ENCODE measurements at regions not wholly inside any gene's neighbourhood (a gene's known extent, or its start where the extent isn't known, plus 50 kb on each side); places are given as distances from the start of the nearest gene placed in this dataset.
A peak's percentile ranks its signal among the peaks of the same experiment; 100 is the strongest.

DNA sequence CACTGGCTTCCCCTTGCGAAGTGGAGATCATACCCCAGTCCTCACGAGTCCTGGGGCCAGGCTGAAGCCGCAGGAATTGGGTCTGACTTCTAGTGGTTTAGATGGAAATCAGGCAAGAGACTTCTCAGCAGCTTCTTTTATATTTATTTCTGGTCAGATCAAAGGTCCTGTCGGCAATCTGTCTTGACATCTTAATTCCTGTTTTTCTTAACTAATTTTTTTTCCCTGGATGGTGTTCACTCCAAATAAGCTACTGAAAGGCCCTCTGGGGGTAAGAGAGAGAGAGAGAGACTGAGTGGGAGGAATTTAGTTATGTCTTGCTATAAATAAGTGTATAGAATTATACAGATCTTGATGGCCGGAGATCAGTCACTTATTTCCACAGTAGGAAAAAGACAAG lies 698.7 kb upstream of the TBX3 start:
- H3K4me3 ChIP-seq = no peak overlapping the region
- no peak overlapping the region for H3K9ac ChIP-seq (ENCODE audit: insufficient read depth in 1 of 2, low read length in 2 of 2)
- peaks cover 0 to 3% (median 0%) of the 10 kb centered on the region in 4 donors for H3K9me3 ChIP-seq (ENCODE audit: control insufficient read depth in 4 of 4, insufficient read depth in 3 of 4, low read length in 3 of 4)
- 80 to 88% methylated on average over 5 of the region's 5 CpGs for WGBS, 2 donors
- ATAC-seq (ENCODE audit: insufficient read depth, low FRiP score) (no peak), DNase-seq (no peak)
- no peaks in the 10 kb centered on the region for H3K27me3 ChIP-seq (ENCODE audit: control insufficient read depth in 3 of 3, insufficient read depth in 3 of 3, low read length in 2 of 3)
- TF ChIP-seq, protein P1, sequence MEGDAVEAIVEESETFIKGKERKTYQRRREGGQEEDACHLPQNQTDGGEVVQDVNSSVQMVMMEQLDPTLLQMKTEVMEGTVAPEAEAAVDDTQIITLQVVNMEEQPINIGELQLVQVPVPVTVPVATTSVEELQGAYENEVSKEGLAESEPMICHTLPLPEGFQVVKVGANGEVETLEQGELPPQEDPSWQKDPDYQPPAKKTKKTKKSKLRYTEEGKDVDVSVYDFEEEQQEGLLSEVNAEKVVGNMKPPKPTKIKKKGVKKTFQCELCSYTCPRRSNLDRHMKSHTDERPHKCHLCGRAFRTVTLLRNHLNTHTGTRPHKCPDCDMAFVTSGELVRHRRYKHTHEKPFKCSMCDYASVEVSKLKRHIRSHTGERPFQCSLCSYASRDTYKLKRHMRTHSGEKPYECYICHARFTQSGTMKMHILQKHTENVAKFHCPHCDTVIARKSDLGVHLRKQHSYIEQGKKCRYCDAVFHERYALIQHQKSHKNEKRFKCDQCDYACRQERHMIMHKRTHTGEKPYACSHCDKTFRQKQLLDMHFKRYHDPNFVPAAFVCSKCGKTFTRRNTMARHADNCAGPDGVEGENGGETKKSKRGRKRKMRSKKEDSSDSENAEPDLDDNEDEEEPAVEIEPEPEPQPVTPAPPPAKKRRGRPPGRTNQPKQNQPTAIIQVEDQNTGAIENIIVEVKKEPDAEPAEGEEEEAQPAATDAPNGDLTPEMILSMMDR (IDR thresholded peaks at IDR 0.05; ENCODE audit: control extremely low read depth, extremely low read depth) = no peak
- H3K4me1 ChIP-seq (ENCODE audit: control insufficient read depth in 5 of 5, insufficient read depth in 5 of 5, low read length in 5 of 5) = peaks cover 0 to 9% (median 0%) of the 10 kb centered on the region in 5 donors
- H3K36me3 ChIP-seq (ENCODE audit: control insufficient read depth in 4 of 4, insufficient read depth in 4 of 4, low read length in 4 of 4) = no peaks in the 10 kb centered on the region
- H3K27ac ChIP-seq (ENCODE audit: low read depth in 1 of 2, low read length in 1 of 2) = no peak overlapping the region

GRCh38 chr12:115380546-115381120 lies 696.7 kb upstream of the TBX3 start:
- H3K9me3 ChIP-seq (ENCODE audit: control insufficient read depth in 4 of 4, insufficient read depth in 3 of 4, low read length in 3 of 4) = peaks cover 0 to 3% (median 0%) of the 10 kb centered on the region in 4 donors
- no peaks in the 10 kb centered on the region for H3K27me3 ChIP-seq (ENCODE audit: control insufficient read depth in 3 of 3, insufficient read depth in 3 of 3, low read length in 2 of 3)
- no peak for DNase-seq
- no peaks in the 10 kb centered on the region for H3K36me3 ChIP-seq (ENCODE audit: control insufficient read depth in 4 of 4, insufficient read depth in 4 of 4, low read length in 4 of 4)
- no peak overlapping the region for H3K4me3 ChIP-seq
- TF ChIP-seq, protein P1 (IDR thresholded peaks at IDR 0.05; ENCODE audit: control extremely low read depth, extremely low read depth) = no peak
- no peak overlapping the region for H3K27ac ChIP-seq (ENCODE audit: low read depth in 1 of 2, low read length in 1 of 2)
- no peak for ATAC-seq (ENCODE audit: insufficient read depth, low FRiP score)
- H3K4me1 ChIP-seq (ENCODE audit: control insufficient read depth in 5 of 5, insufficient read depth in 5 of 5, low read length in 5 of 5) = peaks cover 0 to 9% (median 0%) of the 10 kb centered on the region in 5 donors
- 52 to 61% methylated on average over 9 of the region's 9 CpGs for WGBS, 2 donors
- H3K9ac ChIP-seq (ENCODE audit: insufficient read depth in 1 of 2, low read length in 2 of 2) = no peak overlapping the region

GRCh38 chr12:115378291-115378690 lies 694.3 kb upstream of the TBX3 start:
- ATAC-seq (ENCODE audit: insufficient read depth, low FRiP score) = no peak
- no peaks in the 10 kb centered on the region for H3K36me3 ChIP-seq (ENCODE audit: control insufficient read depth in 4 of 4, insufficient read depth in 4 of 4, low read length in 4 of 4)

More at GRCh38 chr12:115378291-115378690, 694.3 kb upstream of the TBX3 start:
- WGBS, 2 donors = 67 to 85% methylated on average over 2 of the region's 2 CpGs
- H3K9ac ChIP-seq (ENCODE audit: insufficient read depth in 1 of 2, low read length in 2 of 2) = no peak overlapping the region
- peaks cover 0 to 9% (median 0%) of the 10 kb centered on the region in 5 donors for H3K4me1 ChIP-seq (ENCODE audit: control insufficient read depth in 5 of 5, insufficient read depth in 5 of 5, low read length in 5 of 5)
- H3K9me3 ChIP-seq (ENCODE audit: control insufficient read depth in 4 of 4, insufficient read depth in 3 of 4, low read length in 3 of 4) = no peaks in the 10 kb centered on the region
- H3K27ac ChIP-seq (ENCODE audit: low read depth in 1 of 2, low read length in 1 of 2) = no peak overlapping the region
- TF ChIP-seq, protein P1 (IDR thresholded peaks at IDR 0.05; ENCODE audit: control extremely low read depth, extremely low read depth) = no peak
- no peak overlapping the region for H3K4me3 ChIP-seq
- no peaks in the 10 kb centered on the region for H3K27me3 ChIP-seq (ENCODE audit: control insufficient read depth in 3 of 3, insufficient read depth in 3 of 3, low read length in 2 of 3)
- peak in 2 of 3 donors; percentile 86 to 90 for DNase-seq
